ENCODE measurements at regions not wholly inside any gene's neighbourhood (a gene's known extent, or its start where the extent isn't known, plus 50 kb on each side); places are given as distances from the start of the nearest gene placed in this dataset.

DNA sequence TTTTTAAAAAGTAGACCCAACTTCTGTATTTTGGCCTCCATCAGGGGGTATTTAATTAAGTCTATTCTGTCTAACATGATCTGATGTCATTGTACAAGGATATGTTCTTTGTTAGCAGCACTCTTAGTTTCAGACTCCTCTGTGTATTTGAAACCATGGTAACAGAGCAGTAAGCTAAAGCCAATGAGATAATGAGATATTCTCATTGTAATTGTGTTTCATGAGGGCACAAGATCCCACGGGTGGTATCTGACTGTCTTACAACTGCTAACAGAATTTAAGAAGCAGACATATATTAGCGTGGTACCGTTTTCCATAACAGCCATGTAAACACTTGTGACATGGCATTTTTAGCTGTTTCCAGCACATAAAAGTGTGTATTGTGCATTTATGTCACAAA, 251.2 kb upstream of the VEPH1 start:
- in situ Hi-C loops (cut with MboI) (no loop called here), intact Hi-C loops (cut with micrococcal nuclease) (no loop called here)
- H3K79me2 ChIP-seq (ENCODE audit: control insufficient read depth, insufficient read depth, low read length): no peaks in the 10 kb centered on the region
- CTCF ChIA-PET (ENCODE audit: low intra/inter-chr PET ratio): no interaction called here
- H2AFZ ChIP-seq (ENCODE audit: low read depth, low read length): no peak overlapping the region
- no peak for DNase-seq (ENCODE audit: extremely low read depth in 1 of 4, low spot score in 3 of 4)
- WGBS (ENCODE audit: insufficient coverage, low coverage, missing lambda C conversion rate): 0% methylated on average over 3 of the region's 3 CpGs
- FAIRE-seq: no peak
- TF ChIP-seq SRSF3 (IDR thresholded peaks at IDR 0.05; ENCODE audit: insufficient read depth, low read length): no peak
- TF ChIP-seq MTA2 (IDR thresholded peaks at IDR 0.05; ENCODE audit: low read depth): no peak
- peak; percentile 30; the same call in 1 of the 2 replicates for TF ChIP-seq RFX1 (IDR thresholded peaks at IDR 0.05)
- TF ChIP-seq TEAD2 (tag; IDR thresholded peaks at IDR 0.05): no peak
- no peak for TF ChIP-seq NCOA1 (IDR thresholded peaks at IDR 0.05; ENCODE audit: low read depth)
- no peaks in the 10 kb centered on the region for H3K9me3 ChIP-seq (replicated peaks; ENCODE audit: control insufficient read depth, insufficient read depth, low read depth, low read length)
- no peak overlapping the region for H3K27ac ChIP-seq (ENCODE audit: extremely low read depth, low read depth, low read length)
- POLR2A ChIA-PET: interaction anchor here (1.5 kb wide), 1 partner anchor 13 kb away, joined by 5 read pairs; no protein-coding TSS in a partner anchor
- no peak overlapping the region for H3K4me2 ChIP-seq (ENCODE audit: insufficient read depth, low read length)
- no peaks in the 10 kb centered on the region for H4K20me1 ChIP-seq (replicated peaks; ENCODE audit: control insufficient read depth, insufficient read depth, low read length)
- H3K4me1 ChIP-seq (replicated peaks in 1 of 2; ENCODE audit: control insufficient read depth in 2 of 2, insufficient read depth in 2 of 2, low read length in 2 of 2): no peaks in the 10 kb centered on the region
- H3K9ac ChIP-seq (ENCODE audit: insufficient read depth in 1 of 2, low read depth in 2 of 2, low read length in 2 of 2): no peak overlapping the region
- H3K9me1 ChIP-seq (ENCODE audit: control insufficient read depth, insufficient read depth, low read length): no peaks in the 10 kb centered on the region
- peaks cover 6 to 7% of the 10 kb centered on the region in 2 experiments; a peak in 2 of 5 replicates for H3K27me3 ChIP-seq (ENCODE audit: control insufficient read depth in 2 of 2, insufficient read depth in 2 of 2, low read length in 2 of 2)
- no peak for ATAC-seq
- no peaks in the 10 kb centered on the region for H3K36me3 ChIP-seq (ENCODE audit: control insufficient read depth, insufficient read depth, low read length)
- no TSS peak for BruUV-seq (replicated peaks)
- no peak overlapping the region for H3K4me3 ChIP-seq

DNA sequence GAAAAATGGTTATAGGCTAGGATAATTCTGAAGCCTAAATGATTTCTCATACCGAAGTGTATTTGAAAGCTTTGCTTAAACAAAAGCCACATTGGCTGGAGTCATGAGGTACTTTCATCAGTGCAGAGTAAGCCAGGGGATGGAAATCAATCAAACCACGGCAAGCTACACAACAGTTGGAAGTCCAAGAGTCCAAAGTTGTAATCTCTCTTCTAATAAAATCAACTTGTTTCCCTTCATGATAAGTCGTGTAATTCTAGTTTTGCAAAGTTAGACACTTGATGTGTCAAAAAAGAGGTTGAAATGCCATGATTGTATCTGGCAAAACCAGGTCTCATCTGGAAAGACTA, 250.5 kb upstream of the VEPH1 start:
- WGBS (ENCODE audit: insufficient coverage, low coverage, missing lambda C conversion rate): 2% methylated on average over 3 of the region's 3 CpGs
- in situ Hi-C loops (cut with MboI): no loop called here
- ChIA-PET CTCF (ENCODE audit: low intra/inter-chr PET ratio) (no interaction called here), POLR2A (no interaction called here)
- Histone ChIP-seq H3K9me3 (replicated peaks; ENCODE audit: control insufficient read depth, insufficient read depth, low read depth, low read length) (no peaks in the 10 kb centered on the region), H3K4me2 (ENCODE audit: insufficient read depth, low read length) (no peak overlapping the region), H3K36me3 (ENCODE audit: control insufficient read depth, insufficient read depth, low read length) (no peaks in the 10 kb centered on the region), H3K27me3 (ENCODE audit: control insufficient read depth in 2 of 2, insufficient read depth in 2 of 2, low read length in 2 of 2) (peaks cover 6 to 7% of the 10 kb centered on the region in 2 experiments; a peak in 1 of 5 replicates), H3K27ac (ENCODE audit: extremely low read depth, low read depth, low read length) (no peak overlapping the region), H3K9ac (ENCODE audit: insufficient read depth in 1 of 2, low read depth in 2 of 2, low read length in 2 of 2) (no peak overlapping the region), H2AFZ (ENCODE audit: low read depth, low read length) (no peak overlapping the region), H3K79me2 (ENCODE audit: control insufficient read depth, insufficient read depth, low read length) (no peaks in the 10 kb centered on the region), H3K9me1 (ENCODE audit: control insufficient read depth, insufficient read depth, low read length) (no peaks in the 10 kb centered on the region), H3K4me1 (replicated peaks in 1 of 2; ENCODE audit: control insufficient read depth in 2 of 2, insufficient read depth in 2 of 2, low read length in 2 of 2) (no peaks in the 10 kb centered on the region), H3K4me3 (no peak overlapping the region), H4K20me1 (replicated peaks; ENCODE audit: control insufficient read depth, insufficient read depth, low read length) (no peaks in the 10 kb centered on the region)
- DNase-seq (ENCODE audit: extremely low read depth in 1 of 4, low spot score in 3 of 4) (no peak), ATAC-seq (no peak), FAIRE-seq (no peak)
- intact Hi-C loops (cut with micrococcal nuclease): no loop called here
- no TSS peak for BruUV-seq (replicated peaks)
- TF ChIP-seq CCNT2 (IDR thresholded peaks at IDR 0.05; ENCODE audit: borderline replicate concordance, extremely low read depth, insufficient read length, low read depth, low read length): no peak
- no peak for TF ChIP-seq CEBPB (tag; IDR thresholded peaks at IDR 0.05)
- no peak for TF ChIP-seq ZC3H11A (IDR thresholded peaks at IDR 0.05; ENCODE audit: low read depth, low read length)
- no peak for TF ChIP-seq PYGO2 (tag; IDR thresholded peaks at IDR 0.05)
- no peak for TF ChIP-seq LEF1 (IDR thresholded peaks at IDR 0.05)
- no peak for TF ChIP-seq ZBTB7A (IDR thresholded peaks at IDR 0.05; ENCODE audit: borderline replicate concordance, control insufficient read depth, low read depth, low read length)
- TF ChIP-seq GATAD2A (IDR thresholded peaks at IDR 0.05): no peak
- TF ChIP-seq ESRRB (CRISPR knock-in tag; IDR thresholded peaks at IDR 0.05; ENCODE audit: borderline replicate concordance): no peak
- TF ChIP-seq BRCA1 (IDR thresholded peaks at IDR 0.05): no peak
- no peak for TF ChIP-seq BRCA1 (CRISPR knock-in tag; IDR thresholded peaks at IDR 0.05)
- no peak for TF ChIP-seq ZFPM2 (CRISPR knock-in tag; IDR thresholded peaks at IDR 0.05)
- TF ChIP-seq, protein P1, sequence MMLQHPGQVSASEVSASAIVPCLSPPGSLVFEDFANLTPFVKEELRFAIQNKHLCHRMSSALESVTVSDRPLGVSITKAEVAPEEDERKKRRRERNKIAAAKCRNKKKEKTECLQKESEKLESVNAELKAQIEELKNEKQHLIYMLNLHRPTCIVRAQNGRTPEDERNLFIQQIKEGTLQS (IDR thresholded peaks at IDR 0.05): no peak
- TF ChIP-seq, protein P1 (CRISPR knock-in tag; conservative IDR thresholded peaks at IDR 0.05): no peak
